Ramos (cell line): ENCODE measurements at regions not wholly inside any gene's neighbourhood (a gene's known extent, or its start where the extent isn't known, plus 50 kb on each side); places are given as distances from the start of the nearest gene placed in this dataset.

ENCODE experiments used
- in situ Hi-C: fragments of 300-500 bp; cut with MboI; formaldehyde crosslinking; loops from one replicate; pipeline ENCODE4 v1.14.3; 2022; ENCODE audit warnings: low sequenced_read_pairs; ENCODE audit not compliant: unreplicated experiment

DNA sequence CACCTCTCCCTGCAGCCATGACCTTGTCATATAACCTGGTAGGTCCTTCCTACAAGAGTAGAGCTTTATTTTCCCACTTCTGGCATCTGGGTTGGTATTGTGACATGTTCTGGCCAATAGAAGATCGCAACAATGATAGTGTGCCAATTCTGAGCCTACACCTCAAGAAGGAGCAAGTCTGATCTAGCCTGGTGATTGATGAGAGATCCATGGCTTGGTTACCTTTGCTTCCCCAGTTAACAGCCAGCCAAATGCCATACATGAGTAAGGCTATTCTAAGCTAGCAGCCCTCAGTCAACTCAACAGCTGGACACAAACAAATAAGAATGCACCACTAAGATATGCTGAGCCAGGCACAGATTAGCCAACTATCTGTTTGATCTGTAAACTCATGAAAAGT lies 226.7 kb downstream of the LMO4 start:
- in situ Hi-C loops, result no loop called here

DNA sequence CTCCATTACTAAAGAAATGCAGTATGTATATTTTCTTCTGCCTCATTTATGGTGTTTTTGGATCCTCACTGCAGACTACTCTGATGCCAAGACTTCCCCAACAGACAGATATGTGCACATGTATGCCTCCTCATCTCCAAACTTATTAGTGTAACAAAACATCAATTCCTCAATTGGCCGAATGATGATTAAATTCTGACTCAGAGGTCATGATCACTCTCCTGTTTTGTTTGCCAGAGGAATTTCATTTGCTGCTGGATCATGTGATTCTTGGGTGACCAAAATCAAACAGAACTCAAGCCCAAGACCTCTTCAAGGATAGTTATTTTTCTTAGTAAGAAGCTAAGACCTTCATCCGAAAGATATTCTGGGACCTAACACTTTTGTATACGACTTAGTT lies 227.6 kb downstream of the LMO4 start:
- in situ Hi-C loops, result no loop called here

DNA sequence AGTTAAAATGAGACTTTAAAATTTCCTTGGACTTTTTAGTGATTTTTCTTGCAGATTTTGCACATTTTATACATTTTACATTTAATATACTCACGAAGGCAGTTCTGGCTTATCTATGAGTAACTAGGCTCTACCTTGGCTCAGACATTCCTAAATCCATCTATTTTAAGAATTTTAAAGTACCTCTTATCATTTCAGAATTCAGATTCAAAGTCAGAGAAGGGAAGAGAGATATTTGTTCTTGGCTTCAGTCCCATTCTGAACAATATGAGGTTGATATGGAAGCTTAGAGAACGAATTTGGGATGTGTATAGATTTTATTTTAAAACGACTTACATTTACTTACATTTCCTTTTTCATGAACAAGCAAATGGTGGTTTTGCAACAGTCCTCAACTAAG lies 230.2 kb downstream of the LMO4 start:
- in situ Hi-C loops, result no loop called here

DNA sequence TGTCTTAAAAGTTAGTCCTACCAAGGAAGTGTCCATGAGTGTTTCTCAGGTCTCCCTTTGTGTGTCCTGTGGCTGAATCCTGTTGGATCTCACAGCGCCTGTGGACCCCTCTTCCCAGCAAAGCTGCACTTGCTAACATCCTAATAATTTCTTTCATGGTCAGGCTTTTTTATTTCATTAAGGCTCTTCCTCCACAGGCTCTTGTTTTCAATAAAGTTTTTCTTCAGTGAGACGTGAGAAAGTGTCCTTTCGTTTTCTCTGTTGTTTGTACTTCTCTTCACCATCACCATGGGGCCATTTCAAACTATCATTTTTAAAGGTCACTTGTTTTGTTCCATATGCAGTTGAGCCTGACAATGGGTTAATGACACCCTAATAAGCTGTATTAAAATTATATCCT lies 231.5 kb downstream of the LMO4 start:
- in situ Hi-C loops, result no loop called here

DNA sequence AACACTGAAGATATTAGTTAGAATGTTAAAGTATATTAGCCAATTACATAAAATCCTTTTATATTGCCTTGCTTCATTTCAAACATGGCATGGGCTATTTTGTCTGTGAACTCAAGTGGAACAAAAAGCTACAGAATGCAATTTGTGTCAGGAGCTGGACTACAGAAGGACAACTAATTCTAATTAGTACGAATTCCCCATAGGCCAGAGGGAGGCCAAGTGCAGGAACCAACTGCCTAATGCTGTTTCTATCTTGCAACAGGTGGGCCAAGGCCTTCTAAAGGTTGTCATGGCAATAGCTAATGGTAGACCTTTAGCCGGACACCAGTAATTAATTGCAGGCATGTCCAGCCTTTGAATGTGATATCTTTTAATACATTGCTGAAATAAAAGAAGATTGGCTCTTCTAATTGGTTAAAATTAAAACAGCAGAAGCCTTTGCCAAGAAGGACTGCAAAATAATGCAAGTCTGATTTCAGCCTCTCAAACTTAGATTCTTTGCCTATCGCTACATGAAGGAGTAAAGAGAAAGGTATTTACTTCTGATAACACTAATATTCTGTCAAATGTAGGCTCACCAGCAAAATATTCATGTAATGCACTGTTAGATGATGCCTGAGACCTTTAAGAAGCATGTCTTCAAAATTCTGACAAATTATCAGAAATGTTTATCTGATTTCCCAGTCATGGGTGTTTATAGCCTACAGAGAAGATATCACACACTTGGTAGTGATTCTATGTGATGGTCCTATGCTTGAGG lies 232.1 kb downstream of the LMO4 start:
- in situ Hi-C loops, result no loop called here

DNA sequence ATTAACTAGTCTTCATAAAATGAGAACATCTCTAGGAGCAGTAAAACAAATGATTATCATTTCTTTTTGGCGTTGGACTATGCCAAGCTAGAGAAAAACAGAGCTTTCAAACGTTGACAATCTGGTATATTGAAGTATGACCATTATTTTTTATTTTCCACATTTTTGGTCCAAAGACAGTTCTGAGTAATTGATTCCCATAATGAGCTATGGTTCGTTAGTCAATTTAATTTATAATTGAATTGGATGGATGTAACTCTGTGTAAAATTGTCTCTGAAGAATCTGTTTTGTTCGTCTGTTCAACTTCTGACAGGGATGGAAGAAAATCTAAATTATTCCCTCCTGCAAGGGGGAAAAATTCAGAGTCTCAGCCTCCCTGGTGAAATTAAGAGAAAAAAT lies 234.5 kb downstream of the LMO4 start:
- in situ Hi-C loops, result no loop called here

DNA sequence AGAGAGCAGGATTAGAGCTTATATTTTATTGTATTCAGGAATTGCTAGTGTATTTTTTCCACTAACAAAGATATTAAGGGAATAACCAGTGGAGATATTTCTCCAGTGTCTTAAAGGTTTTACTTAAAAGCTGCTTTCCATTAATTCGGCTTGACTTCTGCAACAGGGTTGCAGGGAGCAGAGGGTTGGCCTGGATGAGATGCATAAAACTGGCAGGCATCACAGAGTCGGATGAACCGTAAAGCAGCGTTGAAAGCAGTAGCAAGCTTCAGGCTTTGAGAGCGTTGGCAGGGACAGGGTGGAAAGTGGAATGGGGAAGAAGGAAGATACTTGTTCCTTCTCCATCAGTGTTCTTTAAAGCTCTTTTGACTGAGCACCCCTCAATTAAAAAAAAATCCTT lies 237.2 kb downstream of the LMO4 start:
- in situ Hi-C loops, result no loop called here

DNA sequence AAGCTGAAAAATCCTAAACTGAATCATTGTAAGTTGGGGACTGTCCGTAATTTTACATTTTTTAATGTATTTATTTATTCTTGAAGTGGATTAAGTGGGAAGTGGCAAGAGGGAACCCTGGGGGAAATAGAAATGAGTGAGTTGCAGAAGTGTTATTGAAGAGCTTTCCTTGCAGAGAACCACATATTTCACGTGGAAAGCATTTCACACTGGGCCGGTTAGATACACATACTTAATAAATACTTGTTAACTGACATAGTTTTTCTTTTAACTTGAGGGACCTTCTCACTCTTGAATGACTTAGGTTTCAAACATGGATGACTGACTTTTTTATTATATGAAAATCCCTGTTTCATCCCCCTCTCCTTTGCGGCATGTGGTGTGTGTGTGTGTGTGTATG lies 239.3 kb downstream of the LMO4 start:
- in situ Hi-C loops, result no loop called here

DNA sequence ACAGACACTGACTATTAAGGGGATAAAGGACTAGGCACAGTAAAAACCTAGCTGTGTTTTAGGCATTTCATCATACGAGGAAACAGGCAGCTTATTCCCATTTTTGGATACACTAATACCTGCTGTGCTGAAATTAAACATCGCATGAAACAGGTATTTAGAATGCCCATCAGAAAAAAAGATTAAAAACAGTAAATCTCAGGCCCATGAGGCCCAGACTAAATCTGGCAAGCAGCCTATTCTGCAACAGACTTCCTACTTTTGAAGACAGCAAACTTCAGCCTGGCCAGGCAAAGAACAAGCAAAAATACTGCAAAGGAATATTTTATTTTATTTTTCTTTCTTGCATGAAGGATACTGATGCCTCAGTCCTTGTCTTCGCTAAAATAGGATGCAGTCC lies 240.2 kb downstream of the LMO4 start:
- in situ Hi-C loops, result no loop called here

DNA sequence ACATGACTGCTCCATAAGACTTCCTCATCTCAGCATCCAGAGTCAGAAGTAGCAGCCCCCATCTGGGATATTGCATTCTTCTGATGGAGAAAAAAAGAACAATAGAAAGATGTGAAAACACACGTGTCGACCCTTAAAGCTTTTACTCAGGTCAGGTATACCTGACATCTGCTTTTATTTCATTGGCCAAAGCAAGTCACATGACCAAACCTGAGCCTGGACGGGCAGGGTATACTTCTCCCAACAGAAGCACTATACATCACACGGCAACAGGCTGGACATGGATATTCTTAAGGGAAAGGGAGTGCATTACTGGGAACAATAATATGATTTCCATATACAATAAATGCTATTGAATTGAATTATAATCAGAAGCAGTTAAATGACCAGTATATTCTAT lies 243.3 kb downstream of the LMO4 start:
- in situ Hi-C loops, result no loop called here

DNA sequence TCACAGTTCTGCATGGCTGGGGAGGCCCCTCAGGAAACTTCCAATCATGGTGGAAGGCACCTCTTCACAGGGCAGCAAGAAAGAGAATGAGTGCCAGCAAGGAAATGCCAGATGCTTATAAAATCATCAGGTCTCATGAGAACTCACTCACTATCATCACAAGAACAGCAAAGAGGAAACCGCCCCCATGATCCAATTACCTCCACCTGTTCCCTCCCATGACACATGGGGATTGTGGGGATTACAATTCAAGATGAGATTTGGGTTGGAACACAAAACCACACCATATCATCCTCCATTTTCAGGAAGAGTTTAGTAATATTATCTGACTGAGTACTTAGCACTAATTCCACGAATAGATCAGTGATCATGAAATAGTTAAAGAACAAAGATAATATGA lies 244.2 kb downstream of the LMO4 start:
- in situ Hi-C loops, result no loop called here

DNA sequence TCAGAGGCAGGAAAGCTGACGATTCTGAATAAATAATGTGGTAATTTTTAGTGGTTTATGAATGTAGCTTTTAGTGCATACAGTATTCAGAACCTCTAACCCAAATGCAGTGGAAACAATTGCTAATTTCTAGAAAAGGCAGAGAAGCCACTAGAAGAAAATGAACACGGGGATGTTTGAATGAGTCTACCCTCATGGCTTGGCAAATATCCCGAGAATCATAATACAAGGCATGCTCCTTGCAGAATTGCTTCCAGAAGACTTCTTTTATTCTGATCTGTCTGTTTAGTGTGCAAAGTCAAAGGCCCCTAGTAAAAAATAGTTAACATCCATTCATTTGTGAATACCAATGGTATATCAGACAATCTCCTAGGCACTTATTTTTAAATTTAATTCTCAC lies 246.8 kb downstream of the LMO4 start:
- in situ Hi-C loops, result no loop called here

DNA sequence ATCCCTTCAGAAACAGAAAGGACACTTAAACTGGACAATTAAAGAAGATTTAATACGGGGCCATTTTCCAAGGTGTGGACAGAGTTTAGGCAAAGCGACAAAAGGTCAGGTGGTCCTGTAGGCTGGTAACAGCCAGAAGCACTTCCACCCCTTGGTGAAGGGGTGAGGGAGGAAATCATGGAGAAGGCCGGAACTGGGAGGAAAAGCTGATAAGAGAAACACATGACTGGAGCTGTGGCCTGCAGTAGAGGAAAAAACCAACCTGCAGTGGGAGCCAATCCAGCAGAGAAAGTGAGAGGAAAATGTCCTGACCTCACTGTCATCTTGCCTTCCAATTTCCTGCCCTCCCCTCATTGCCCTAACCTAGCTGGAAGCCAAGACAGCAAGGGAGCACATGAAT lies 249.8 kb downstream of the LMO4 start:
- in situ Hi-C loops, result no loop called here

DNA sequence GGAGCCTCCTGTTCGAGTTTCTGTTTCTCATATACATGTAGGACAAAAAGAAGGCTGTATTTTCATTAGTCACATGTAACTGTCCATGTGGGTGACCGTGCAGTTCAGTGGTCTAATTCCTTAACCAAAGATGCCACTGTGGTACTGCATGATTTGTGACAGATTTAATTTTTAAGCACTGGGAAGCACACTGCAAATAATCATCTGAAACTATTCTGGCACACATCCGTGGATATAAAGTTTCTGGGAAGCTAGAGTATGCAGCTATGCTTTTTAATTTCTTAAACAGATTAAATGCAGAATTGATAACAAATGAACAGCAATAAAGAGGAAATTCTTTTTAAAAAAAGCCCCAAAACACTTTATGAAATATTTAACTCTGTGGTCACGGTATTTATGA lies 254.8 kb downstream of the LMO4 start:
- in situ Hi-C loops, result no loop called here

DNA sequence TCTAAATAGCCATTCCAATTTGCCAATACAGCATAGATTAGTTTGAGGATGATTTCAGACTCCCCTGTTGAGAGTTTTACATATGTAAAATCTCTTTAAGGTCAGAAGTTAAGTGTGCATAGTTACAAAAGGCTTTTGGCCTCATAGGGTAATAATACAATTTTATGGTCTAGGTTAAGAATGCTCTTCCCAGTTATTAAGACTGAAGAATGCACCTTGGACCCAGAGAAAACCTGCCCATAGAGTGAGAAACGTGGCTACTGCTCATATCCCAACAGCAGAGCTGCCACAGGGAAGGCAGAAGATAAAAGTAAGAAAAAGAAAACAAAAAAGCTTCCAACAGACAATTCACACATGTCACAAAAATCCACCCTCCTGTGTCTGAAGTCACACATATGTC lies 255.9 kb downstream of the LMO4 start:
- in situ Hi-C loops, result no loop called here

DNA sequence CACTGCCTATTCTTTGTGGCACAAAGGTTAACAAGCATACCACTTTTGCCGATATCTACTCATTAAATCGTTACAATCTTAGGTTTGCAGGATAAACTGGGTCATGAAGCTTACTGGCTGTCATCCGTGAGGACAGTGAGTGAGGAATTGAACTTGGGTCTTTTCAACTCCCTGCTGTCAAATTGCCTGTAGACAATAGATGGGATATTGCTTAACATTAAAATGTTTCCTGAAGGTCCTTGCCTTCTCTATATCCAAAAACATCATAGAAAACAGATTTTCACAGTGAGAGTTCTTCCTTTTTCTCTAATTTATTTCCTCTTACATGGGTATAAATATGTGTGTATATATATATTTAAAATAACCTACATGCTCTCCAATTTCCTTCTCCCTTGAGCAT lies 257.8 kb downstream of the LMO4 start:
- in situ Hi-C loops, result no loop called here

DNA sequence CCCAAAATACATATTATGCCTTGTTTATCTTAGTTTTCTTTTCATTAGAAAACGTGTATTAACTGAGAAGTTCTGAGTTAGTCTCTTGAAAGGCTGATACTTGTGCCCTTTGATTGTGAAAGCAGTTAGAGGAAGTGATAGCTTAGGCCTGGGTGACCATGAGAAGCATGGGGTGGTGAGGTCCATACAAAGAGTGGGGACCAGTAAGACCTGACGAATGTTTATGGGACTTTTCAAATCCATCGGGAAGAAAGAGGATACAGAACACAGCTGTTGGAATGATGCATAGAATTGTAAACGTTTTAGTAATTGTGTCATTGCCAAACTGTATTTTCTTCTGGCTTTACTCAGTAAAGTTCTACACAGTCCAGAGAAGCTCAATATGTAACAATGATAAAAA lies 259.8 kb downstream of the LMO4 start:
- in situ Hi-C loops, result no loop called here

DNA sequence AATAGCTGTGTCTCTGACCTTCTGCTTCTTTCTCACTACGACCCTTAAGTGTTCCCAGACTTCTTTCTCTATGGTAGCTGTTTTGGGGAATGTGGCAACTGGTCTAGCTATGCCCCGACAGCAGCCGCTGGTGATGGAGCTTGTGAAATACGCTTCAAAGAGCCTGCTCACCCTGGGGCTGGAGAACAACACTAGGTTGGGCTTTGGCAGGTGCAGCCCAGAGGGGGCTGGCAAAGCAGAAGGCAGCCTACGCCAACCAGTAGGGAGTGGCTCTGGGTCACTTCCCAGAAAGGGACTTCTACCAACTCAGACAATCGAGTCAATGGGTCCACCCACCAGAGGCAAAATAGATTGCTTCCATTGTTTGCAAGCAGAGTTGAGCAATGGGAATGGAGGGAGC lies 262.8 kb downstream of the LMO4 start:
- in situ Hi-C loops, result no loop called here

DNA sequence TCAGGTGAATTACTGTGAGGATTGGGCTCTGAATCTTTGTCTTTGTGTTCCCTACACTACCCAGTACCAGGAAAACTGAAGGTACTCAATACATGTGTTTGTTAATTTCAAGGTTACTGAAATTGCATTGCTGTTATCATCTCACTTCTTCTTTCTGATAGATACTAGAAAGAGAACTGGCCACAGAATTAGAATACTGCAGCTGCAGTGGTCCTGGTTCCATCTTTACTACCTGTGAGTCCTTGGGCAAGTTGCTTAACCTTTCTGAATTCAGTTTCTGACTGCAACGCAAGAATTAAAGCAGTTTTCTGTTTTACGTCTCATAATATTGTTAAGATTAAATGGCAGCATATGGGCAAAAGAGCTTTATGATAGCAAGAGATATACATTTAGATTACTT lies 263.5 kb downstream of the LMO4 start:
- in situ Hi-C loops, result no loop called here

DNA sequence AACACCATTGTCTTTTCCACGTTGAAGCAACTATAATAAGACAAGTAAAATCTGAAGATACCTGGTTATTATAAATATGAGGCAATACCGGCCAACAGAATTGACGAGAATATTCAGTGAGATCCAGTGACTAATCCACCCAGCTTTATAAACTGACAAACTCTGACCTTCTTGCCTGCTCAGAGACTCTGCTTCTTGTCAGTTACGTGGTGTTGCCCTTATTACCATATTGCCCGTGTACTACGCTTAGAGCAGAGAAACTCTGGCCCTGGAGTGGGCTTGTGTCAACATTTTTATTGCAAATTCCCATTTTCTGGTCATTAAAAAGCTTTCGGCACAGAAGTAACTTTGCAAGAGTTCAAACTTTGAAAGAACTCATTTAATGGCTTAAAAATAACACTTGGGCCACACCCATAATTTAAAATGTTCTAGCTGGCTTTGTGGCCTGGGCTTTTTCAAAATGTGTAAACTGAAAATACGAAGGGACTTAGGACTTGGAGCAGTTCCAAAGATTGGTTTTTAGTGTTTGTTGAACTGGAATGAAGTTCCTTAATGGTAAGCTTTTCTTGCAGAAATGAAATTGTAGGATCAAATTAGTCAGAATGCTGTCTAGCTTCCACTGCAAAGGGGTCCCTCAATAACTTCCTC lies 266.2 kb downstream of the LMO4 start:
- in situ Hi-C loops, result no loop called here

DNA sequence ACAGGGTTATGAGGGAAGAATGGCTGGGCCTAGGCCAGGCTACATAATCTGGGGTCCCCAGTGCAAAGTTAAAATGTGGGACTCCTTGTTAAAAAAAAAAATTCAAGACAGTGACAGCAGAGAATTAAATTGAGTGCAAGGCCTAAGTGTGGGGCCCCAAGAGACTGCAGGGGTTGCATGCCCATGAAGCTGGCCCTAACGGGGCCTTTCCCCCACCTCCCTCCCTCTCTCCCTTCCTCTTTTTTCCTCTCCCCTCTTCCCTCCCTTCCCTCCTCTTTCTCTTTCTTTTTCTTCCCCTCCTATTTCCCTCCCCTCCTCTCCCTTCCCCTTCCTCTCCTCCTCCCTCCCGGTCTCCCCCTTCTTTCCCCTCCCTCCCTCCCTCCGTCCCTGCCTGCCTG lies 266.7 kb downstream of the LMO4 start:
- in situ Hi-C loops, result no loop called here

DNA sequence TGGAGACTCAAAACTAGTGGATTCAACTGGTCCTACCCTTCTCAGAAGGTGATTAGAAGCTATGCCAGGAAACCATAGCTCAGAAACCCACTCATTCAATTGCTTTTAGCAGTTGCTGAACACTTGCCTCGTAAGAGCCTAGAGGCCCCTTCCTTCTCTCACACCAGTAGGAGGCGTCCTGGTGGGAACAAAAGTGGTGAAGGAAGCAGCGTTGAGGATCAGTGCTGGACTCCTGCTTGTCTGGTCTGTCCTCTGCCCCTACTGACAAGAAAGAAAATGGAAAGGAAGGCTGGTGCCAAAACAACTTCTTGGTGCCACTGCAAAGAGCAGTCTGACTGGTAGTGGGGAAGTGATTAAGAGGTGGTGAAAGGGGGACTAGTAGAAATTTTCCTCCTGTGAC lies 269.7 kb downstream of the LMO4 start:
- in situ Hi-C loops, result no loop called here
